ENCODE measurements at regions not wholly inside any gene's neighbourhood (a gene's known extent, or its start where the extent isn't known, plus 50 kb on each side); places are given as distances from the start of the nearest gene placed in this dataset.
"Not testable (repeated sequence)": the region's sequence is repeated elsewhere in the genome, so short reads cannot be mapped to it uniquely, and the experiment has no call there.

DNA sequence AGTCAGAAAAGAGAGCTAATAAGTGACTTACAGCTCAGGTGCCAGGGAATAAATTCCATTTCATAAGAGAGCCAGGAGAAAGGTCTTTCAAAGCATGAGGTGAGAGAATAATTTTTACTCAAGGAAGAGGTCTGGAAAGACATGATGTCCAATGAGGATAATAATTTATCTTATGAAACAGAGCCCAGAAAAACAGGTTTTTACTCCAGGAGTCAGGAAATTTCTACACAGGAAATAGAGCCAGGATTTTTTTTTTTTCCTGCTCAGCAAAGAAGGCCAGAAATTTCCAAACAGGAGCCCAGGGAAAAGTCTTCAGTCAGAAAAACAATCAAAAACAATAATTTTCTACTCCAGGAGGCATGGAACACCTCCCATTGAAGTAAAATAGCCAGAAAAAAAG lies 1185.7 kb upstream of the TSPY4 start:
- no peak for DNase-seq

DNA sequence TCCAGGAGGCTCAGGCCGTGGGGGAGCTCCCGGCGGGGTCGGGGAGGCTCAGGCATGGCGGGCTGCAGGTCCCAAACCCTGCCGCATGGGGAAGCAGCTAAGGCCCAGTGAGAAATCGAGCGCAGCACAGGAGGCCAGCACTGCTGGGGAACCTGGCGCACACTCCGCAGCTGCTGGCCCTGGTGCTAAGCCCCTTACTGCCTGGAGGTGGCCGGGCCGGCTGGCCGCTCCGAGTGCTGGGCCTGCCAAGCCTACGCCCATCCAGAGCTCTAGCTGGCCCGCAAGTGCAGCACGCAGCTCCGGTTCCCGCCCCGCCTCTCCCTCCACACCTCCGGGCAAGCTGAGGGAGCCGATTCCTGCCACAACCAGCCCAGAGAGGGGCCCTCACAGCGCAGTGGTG lies 1208.7 kb upstream of the TSPY4 start:
- no peak for DNase-seq

- no peak for DNase-seq
Measured at GRCh38 chrY:8125907-8126571, 1211.2 kb upstream of the TSPY4 start.

DNA sequence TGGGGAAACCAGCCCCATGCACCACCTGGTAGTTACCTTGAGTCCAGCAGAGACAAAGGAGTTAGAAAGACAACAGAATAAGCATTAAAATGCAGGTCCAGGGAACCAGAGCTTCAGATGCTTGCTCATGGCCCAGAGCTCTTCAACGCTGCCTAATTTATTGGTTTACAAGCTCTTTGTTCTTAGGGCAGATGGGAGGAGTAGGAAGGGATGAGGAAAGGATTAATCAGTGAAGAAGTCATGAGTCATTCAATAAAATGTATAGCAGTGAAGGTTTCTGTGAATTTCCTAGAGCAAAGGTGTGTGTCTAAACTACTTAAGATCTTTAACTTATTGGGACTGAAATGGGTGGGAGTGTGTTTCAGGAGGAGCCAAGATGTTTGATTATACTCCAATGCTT lies 1210.3 kb upstream of the AMELY start:
- DNase-seq: no peak

DNA sequence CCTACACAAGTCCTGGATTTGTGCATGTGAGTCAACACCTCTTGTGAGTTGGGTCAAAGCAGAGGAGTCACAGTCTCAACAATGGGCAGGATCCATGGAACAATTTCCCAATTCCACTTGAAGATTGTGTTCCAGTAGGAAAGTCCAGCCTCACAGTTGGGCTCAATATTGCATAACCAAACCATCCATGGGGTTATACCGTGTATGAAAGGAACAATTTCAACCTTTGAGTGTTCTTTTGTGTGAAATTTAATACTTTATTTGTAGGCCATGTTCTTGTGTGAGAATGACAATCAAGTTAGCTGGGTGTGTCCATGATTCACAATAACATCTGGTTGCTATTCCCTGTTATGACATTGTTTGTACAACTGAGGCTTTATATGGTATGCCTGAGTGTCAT lies 1182.9 kb upstream of the AMELY start:
- DNase-seq: no peak

GRCh38 chrY:8092926-8093325 lies 1181.4 kb upstream of the AMELY start:
- DNase-seq: no peak

GRCh38 chrY:8085925-8086324 lies 1174.4 kb upstream of the AMELY start:
- no peak for DNase-seq

- no peak for DNase-seq
Measured at GRCh38 chrY:8084192-8084591, 1172.6 kb upstream of the AMELY start.

GRCh38 chrY:8081151-8081550 lies 1169.6 kb upstream of the AMELY start:
- DNase-seq: no peak

- no peak for DNase-seq
Measured at GRCh38 chrY:8065220-8065619, 1153.7 kb upstream of the AMELY start.

DNA sequence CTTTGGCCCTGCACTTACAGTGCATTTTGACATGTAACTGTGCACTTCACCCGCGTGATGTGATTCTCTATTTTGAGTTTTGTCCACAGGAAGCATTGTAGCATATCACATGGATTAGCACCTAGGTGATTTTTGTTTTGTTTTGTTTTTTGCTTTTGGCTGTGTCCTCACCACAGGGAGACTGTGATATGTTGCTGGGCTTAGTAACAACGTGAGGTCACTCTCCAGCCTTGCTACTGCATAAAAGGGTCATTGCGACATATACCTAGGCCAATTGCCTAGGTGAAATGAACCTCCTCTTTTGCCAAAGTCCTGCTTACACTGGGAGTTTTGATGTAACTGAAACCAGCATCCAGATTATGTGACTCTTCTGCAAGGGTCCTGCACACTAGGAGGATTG lies 1152.9 kb upstream of the AMELY start:
- DNase-seq: no peak

DNA sequence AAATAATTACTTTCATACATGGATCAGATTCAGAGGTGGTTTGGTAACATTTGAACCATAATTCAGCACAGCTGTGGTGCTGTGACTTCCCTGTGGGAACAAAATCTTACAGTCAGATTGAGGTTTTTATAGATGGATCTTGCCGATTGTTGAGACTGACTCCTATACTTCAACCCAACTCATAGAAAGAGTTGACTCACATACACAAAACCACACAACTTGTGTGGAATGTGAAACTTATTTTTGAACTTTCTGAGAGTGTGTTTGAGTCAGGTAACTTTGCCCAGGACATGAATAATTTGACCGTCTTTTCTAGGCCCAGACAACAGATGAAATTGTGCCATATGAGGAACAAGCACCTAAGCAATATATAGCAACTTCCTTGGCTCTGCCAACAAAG lies 1152.4 kb upstream of the AMELY start:
- DNase-seq: no peak

DNA sequence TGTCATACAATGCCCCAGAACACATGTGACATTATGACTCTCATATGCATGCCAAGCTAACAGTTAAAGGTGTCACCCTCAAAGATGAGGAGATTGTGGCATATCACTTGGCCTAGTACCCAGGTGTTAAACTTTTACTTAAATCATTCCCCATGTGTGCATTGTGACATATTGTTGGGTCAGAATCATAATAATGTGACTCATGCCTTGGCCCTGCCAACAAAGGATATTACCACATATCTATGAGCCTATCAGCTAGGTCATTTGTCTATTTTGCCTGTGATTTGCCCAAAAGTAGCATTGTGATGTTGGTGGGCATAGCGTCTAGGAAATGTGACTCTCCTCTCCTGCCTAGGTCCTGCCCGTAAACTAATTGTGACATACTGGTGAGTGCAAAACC lies 1147.1 kb upstream of the AMELY start:
- no peak for DNase-seq

DNA sequence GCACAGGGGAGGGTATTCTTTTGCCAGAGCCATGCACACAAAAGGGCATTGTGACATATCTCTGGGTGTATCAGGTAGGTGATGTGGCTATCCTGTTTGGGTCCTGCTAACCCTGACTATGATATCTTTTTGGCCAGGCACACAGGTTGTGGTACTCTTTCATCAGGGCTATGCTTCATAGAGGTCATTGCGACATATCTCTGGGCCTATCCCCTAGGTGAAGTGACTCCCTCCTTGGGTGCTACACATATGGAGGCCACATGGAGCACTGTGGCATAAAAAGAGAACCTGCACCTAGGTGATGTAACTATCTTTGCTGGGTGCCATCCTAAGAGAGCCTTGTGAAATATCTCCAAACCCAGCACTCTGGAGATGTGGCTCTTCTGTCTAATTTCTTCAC lies 1139.8 kb upstream of the AMELY start:
- DNase-seq: no peak

GRCh38 chrY:8041238-8041637 lies 1129.7 kb upstream of the AMELY start:
- no peak for DNase-seq

DNA sequence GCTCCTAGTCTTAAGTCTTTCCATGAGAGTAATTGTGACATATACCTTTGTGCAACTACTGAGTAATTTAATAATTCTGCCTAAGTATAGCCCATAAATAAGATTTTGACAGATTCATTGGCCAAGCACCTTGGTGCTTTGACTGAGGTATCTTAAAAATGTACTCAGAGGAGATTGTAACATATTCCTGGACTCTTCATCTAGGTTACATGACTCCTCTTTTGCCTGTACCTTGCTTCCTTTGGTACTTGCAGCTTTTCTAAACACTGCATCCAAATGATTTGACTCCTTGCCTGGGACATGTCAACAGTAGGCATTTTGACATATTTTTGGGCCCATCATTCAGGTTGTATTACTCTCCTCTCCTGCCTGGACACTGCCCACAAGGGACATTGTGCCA lies 1125.0 kb upstream of the AMELY start:
- DNase-seq: no peak

DNA sequence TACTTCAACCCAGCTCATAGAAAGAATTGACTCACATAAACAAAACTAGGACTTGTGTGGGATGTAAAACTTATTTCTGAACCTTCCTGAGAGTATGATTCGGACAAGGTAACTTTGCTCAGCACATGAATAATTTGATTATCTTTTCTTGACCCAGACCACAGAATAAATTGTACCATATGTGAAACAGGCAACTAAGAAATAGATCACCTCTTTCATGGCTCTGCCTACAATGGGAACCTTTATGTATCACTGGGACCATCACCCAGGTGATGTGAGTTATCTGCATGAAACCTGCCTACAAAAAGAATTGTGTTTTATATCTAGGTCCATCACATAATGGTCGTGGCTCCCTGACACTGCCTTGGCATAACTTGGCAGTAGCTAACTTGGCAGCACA lies 1124.1 kb upstream of the AMELY start:
- DNase-seq: no peak

- DNase-seq: no peak
Measured at GRCh38 chrY:8034673-8035072, 1123.1 kb upstream of the AMELY start.

DNA sequence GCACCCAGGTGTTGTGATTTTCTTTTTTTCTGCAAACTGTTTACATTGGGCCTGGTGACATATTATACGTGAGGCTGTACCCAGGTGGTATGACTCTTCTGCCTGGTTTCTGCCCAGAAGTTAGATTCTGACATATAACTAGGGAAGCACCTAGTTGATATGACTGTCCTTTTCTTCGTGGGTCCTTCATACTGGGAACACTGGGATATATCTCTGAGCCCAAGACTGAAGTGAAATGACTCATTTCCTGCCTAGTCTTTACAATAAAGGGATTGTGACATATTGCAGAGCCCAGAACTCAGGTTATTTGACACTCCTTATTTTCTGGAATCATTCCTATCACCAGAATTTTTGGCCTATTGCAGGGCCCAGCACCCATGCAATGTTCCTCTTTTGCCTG lies 1121.6 kb upstream of the AMELY start:
- DNase-seq: no peak

- no peak for DNase-seq
Measured at GRCh38 chrY:8020540-8020939, 1109.0 kb upstream of the AMELY start.

DNA sequence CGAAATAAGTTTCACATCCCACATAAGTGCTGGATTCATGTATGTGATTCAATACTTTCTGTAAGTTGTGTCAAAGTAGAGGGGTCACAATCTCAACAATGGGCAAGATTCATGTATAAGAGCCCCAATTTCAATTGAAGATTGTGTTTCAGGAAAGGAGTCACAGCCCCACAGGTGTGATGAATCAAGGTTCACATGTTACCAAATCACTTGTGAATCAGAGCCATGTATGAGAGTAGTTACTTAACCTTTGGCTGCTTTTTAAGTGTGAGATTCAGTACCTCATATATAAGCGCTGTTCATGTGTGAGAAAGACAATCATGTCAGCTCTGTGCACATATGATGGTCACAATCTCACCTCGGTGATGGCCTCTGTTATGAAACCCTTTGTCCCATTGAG lies 1100.0 kb upstream of the AMELY start:
- DNase-seq: no peak

DNA sequence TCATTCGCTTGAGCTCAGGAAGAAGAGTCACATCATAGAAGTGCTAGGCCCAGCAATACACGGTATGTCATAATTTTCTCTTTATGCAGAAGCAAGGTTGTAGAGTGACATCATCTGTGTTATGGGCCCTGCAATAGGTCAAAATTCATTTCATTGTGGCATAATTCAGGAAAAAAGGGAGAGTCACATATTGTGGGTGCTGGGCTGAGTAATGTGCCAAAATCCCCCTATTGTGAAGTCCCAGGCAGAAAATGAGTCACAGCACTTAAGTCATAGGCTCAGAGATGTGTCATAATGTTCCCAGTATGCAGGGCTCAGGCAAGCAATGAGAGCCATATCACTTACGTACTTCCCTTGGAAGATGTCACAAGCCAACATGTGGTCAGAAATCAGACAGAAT lies 1092.6 kb upstream of the AMELY start:
- DNase-seq: no peak

DNA sequence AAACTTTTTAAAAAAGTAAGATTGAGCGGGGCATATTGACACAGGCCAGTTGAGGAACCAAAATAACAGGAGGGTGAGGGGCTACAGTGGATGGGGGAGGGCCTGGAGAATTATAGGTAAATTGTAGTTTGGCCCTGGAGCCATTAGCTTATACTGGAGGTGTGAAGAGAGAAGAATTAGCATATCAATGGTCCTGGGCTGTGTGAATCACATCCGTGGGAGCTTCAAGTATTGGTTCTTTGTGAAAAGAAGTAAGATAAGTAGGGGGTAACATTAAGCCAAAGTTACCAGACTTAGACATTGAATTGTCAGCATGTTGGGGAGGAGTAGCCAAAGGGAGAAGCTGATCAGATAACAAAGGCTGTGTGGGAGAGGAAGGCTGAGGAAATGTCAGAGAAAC lies 1085.2 kb upstream of the AMELY start:
- no peak for DNase-seq

DNA sequence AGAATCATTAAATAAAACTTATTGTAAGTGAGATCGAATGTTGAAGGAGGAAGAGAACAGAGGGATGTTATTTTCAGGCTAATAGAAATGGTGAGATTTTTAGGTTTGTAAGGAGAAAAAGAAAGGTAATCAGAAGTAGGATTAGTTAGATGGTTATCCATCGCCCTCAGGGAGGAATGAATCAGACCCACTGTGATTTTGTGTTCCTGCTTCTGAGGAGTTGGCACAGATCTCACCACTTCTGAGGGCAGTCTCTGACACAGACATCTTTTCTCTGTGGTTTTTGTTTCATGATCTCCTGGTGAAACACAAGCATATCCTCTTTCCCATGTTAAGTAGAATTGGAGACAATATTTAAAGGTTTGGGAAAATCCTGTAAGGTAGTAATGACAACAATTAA lies 1083.2 kb upstream of the AMELY start:
- not testable (repeated sequence) for DNase-seq

DNA sequence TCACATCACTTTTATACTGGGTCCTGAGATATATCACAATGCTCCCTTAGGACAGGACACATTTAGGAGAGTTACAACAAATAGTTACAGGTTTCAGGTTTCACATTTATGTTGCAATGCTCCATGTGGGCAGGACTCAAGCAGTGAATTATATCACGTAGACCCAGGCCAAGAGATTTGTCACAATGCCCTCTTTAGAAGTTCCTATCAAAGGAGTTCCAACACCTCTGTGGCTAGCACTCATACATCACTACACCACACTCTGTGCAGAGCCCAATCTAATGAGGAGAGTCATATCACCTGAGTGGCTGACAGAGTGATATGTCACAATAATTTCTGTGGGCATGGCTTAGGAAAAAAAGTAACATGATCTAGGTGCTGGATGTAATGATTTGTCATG lies 1068.2 kb upstream of the AMELY start:
- no peak for DNase-seq

DNA sequence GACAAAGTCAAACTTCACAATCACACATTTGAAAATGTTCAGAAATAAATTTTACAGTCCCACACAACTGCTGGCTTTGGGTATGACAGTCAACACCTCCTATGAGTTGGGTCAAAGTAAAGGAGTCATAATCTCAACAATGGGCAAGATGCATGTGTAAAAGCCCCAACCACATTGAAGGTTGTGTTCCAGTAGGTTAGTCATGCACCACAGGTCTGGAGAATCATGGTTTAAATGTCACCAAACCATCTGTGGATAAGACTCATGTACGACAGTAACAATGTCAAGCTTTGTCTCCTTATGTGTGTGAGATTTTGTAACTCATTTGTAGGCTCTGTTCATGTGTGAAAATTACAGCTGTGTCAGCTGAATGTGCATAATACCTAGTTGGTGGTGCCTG lies 1065.7 kb upstream of the AMELY start:
- no peak for DNase-seq
